GM12874 (cell line): ENCODE measurements at regions not wholly inside any gene's neighbourhood (a gene's known extent, or its start where the extent isn't known, plus 50 kb on each side); places are given as distances from the start of the nearest gene placed in this dataset.

Experiments used
- TF ChIP-seq, protein P1 (sequence below): IDR thresholded peaks from 2 replicates; pipeline ENCODE4 v1.5.1; 2011; ENCODE audit warnings: low read depth, mild to moderate bottlenecking, control low read depth, low read length, moderate library complexity; ENCODE audit not compliant: insufficient read depth

GRCh38 chr18:47726550-47726949, 203.9 kb downstream of the SMAD2 start:
- TF ChIP-seq, protein P1, sequence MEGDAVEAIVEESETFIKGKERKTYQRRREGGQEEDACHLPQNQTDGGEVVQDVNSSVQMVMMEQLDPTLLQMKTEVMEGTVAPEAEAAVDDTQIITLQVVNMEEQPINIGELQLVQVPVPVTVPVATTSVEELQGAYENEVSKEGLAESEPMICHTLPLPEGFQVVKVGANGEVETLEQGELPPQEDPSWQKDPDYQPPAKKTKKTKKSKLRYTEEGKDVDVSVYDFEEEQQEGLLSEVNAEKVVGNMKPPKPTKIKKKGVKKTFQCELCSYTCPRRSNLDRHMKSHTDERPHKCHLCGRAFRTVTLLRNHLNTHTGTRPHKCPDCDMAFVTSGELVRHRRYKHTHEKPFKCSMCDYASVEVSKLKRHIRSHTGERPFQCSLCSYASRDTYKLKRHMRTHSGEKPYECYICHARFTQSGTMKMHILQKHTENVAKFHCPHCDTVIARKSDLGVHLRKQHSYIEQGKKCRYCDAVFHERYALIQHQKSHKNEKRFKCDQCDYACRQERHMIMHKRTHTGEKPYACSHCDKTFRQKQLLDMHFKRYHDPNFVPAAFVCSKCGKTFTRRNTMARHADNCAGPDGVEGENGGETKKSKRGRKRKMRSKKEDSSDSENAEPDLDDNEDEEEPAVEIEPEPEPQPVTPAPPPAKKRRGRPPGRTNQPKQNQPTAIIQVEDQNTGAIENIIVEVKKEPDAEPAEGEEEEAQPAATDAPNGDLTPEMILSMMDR = no peak

DNA sequence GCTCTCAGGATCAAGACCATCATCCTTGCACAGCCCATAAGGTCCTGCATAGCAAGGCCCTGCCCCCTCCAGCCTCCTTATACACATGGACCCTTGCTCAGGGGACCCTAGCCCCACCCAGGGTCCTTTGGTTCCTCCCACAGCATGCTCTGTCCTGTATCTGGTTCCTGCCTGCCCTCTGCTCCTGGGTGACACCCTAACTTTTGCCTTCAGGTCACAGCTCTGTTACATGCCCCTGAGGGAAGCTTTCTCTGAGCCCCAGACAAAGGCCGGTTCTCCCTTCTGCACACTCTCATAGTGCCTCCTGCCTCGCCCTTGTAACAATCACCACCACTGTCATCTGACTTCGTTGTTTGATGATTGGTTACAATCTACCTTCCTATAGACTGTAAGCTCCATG, 204.8 kb downstream of the SMAD2 start:
- TF ChIP-seq, protein P1 = no peak

DNA sequence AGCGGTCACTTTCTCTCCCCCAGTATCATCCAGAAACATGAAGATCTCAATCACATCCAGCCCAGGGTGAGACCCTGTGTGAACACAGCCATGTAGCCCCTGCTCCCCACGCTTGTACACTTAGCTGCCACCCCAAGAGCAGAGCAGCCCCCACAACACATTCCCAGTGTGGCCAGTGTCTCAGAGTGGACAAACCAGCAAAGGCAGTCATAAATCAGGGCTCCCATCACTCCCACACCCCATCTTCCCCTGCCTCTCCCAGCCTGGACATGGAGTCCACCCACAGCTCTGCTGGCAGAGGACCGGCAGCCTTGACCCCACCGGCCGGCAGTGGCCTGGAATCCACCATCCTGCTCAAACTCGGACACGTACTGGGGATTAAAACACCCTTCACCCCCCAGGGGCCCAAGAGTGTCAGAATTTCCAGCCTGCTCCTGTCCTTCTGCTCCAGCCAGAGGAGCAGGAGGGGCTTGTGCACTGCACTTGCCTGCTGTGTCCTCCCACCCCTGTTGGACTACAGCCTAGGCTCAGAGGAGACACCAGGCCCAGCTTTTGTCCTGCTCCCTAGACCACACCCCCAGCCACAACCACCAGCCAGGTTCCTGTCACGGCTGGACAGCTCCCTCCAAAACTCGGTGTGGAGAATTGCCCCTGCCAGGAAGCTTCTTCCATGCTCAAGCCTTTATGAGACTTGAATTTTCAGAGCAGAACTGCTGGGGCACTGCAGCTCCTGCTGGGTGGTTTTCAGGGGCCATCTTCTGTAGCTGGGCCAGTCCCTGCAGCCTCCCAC, 206.1 kb downstream of the SMAD2 start:
- TF ChIP-seq, protein P1 = no peak

- TF ChIP-seq, protein P1 = no peak
Measured at GRCh38 chr18:47721876-47722275, 208.6 kb downstream of the SMAD2 start.

DNA sequence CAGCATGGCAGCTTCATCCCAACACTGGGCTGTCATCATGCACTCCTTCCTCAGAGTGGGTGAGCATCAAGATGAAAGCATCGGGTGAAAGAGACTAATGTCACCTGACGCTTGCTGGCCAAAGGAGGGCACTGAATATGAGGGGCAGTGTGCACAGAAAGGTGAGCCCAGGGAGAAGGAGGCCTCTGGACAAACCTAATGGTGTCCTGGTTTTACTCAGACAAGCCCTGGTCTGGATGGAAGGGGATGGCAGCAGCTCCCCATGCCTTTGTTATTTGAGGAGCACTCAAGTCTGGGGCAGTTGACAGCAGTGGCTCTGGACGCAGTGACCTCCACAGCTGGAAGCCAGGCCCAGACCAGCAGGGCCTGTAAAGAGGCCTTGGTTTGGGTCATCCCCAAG, 209.7 kb downstream of the SMAD2 start:
- TF ChIP-seq, protein P1 = no peak

DNA sequence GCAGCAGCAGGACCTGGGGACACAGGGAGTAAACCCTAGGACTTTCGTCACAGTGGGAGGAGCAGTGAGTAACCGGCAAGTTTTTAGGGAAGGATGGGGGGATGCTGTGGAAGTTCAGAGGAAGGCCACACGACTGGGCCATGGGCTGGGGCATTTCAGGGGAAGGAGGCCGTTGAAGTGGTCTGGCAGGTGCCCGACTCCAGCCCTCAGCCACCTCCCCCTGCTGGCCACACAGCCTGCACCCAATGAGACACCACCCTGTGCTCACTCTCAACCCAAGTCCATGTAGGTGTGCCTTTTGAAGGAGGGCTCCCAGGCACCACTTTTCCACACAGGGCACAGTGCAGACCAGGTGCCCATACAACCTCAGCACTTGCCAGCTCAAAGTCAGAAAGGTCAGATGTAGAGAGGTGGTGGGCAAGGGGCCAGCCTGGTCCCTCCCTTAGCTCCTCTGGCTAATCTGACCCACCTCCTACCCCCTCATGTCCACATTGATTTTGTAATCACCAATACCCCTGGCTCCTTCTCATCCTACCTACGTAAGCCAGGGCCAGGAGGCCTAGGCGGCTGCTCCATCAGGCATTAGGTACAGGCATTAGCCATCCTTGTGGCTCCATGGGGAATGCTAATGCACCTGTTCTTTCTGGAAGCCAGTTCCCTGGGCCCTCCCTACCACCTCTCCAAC, 211.2 kb downstream of the SMAD2 start:
- TF ChIP-seq, protein P1 = no peak

DNA sequence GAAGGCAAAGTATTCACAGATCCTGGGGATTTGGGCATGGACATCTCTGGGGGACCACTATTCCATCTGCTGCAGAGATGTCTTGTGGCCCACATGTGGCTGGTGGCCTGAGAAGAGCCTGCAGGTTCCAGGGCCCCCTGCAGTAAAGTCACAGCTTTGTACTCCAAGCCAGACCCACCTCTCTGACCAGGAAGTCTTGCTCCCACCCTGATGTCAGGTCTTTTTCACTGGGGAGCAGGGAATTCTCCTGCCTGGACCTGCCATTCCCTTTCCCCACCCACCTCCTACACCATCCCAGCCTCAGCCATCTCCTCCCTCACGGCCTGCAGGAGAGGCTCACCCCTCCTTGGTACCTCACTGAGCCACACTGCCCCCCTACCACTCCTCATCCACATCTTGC, 211.8 kb downstream of the SMAD2 start:
- TF ChIP-seq, protein P1 = no peak
